ENCODE measurements at regions not wholly inside any gene's neighbourhood (a gene's known extent, or its start where the extent isn't known, plus 50 kb on each side); places are given as distances from the start of the nearest gene placed in this dataset.

DNA sequence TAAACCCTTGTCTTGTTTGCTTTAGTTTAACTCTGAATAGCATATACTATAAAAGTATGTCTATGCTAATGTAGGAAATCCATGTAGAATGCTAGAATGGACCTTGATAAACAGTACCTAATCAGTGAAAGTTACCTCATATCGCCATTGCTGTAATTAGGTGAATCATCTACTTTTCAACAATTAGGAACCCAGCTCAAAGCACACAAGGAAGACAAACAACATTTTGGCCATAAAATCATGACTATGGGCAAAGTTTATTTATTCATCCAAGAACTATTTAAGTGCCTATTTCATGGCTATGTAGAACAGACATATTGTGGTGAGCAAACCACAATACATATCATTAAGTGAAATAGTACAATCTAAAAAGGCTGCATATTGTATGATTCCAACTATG is 1043.2 kb downstream of the BRINP3 start:
- DNase-seq: no peak

DNA sequence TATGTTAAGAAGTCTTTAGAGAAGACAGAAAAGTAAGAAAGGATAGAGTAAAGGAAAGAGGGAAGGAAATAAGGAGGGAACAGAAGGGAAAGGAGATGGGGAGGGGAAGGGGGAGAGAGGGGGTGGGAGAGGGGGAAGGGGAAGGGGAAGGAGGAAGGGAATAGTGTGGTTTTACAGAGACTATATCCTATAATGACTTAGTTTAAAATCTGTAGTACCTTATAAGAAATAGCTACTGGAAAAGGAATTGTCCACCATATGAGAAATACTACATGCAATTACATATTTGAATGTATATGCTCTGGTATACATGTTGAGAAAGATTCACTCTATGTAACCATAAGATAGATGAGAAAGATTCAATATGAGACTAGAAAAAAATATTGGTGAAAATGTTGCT is 1042.3 kb downstream of the BRINP3 start:
- no peak for DNase-seq

DNA sequence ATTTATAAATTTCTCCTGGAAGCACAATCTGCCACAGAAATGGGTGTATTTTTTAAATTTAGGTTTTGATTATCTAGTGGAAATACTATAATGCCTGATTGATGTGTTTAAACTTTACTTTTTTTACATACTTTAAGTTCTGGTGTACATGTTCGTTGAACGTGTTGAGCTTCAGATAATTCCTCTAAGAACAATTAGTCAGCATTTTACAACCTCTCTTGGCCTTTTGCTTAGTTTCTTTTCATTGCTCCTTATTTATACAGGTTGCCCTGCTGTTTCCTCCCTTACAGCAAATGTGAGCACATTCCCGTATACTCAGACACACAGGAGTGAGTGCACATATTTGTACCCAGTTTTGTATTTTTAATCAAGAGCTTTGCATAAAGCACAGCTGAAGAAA is 1038.9 kb downstream of the BRINP3 start:
- no peak for DNase-seq

DNA sequence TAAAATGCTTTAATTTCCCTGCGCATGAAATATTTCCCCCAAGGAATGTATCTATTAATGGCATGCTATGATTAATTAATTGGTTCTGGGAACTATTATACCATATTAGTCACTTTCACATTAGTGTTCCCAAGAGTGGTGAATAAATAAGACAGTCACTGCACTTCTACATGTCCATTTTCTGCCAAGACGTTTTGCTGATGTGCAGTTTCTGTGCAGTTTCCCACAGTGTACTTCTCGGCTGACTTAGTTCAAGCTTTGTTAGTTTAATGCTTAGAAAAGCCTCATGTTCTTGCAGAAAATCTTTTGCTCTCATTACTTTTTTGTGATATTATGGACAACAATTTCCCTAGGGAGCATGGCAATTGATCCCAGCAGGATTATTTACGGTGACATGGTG is 1014.5 kb downstream of the BRINP3 start:
- DNase-seq: no peak

DNA sequence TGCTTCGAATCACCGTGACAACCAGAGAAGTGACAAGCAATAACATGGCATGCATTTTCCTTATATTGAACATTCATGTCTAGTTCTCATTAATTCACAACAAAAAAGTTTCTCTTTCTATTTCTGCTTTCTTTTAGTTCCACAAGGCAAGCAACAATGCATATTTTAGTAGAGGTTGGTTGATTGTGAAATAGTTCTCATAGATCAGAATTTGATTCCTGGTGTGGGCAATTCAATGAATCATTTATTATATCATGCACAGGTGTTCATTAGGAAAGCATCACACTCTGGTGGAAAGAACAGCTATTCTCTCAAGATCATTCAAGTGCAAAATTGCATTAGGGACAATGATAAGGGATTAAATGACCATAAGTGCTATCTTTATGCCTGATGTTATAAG is 980.9 kb downstream of the BRINP3 start:
- DNase-seq: no peak

DNA sequence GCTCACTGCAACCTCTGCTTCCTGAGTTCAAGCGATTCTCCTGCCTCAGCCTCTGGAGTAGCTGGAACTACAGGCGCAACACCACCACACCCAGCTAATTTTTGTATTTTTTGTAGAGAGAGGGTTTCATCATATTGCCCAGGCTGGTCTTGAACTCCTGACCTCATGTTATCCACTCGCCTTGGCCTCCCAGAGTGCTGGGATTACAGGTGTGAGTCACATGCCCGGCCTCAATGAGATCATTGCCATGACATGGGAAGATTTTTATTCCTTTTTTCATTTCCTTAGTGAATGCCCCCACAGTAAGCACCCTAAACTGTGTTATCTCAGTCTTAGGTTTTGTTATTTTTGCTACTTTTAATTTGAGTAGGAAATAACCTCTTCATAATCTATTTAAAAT is 977.9 kb downstream of the BRINP3 start:
- DNase-seq: no peak

DNA sequence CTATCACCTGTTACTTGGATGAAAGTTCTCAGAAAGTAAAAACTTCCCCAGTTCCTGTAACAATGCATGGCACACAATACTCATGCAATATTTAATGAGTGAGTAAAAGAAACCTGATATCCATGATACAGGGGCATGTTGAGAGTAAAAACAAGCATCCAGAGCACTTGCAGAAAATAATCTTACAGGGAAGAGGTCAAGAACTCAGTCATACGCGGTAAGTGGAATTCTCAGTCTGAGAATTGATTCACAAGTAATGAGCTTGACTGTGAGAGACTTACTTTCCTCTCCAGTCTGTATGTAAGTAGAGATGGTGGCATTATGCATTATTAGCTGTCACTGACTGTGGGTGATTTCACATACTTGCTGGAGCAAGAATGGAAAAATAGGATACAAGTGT is 976.9 kb downstream of the BRINP3 start:
- no peak for DNase-seq

DNA sequence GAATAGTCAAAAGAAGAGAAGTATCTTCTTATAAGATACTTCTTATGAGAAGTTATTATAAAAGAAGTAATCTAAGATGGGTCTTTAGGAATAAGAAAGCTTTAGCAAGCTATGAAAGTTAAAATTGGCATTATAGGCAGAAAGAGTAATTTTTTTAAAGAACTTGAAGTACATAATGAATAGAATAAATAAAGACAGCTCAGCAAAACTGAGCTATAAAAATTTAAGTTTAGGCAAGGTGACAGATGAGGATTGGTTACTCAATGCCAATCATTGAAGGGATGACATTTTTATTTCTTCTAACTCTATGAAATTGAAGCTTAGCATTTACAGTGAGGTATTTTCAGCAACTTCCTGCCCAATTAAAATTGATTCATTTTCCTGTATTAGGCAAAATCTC is 966.8 kb downstream of the BRINP3 start:
- DNase-seq: no peak

DNA sequence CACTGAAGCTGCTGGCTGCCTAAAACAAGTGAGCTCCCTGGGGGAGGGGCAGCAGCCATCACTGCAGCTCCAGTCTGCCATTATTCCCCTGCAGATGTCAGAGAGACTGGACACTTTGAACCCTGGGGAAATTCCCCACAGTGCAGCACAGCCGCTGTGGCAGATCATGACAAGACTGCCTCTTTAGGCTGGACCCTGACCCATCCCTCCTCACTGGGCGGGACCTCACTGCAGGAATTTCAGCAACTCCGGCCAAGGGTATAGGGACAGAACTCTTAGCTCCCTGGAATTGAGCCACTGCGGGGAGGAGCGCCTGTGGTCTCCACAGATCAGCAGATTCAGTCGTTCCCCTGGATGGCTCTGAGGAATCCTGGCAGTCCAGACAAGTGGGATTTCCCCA is 964.6 kb downstream of the BRINP3 start:
- DNase-seq: no peak

DNA sequence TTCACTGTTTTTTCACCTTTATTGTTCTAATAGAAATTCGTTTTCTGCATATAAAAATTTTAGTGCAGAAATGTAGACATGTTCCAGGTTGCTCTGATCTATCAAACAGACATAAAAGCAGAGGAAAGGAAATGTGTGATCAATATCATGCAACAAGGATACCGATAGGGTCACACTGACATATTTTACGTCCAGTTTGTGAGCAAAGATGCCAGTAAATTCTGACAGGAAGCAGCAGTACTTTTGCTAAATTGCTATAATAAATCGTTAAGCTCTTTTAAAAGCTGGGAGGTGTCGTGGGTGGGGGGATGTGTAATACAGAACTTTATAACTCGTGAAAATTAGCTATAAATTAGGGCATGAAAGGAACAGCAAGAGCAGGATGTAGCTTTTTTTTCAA is 955.2 kb downstream of the BRINP3 start:
- DNase-seq: no peak

DNA sequence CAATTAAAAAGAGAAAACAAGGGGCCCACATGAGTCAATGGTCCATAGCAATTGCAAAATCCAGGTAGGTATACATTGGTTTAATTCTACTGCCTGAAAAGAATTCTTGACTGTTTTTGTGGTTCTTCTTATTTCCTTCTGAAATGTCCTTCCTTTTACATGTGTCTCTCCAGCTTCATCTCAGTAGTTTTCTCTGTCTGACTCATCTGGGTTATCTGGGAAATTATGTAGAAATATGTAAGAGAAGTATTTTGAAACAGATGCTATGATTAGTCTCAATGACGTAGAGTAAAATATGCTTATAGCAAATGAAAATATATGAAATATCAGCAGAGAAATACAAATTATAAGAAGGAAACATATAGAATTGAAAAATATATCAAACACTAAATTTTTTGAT is 953.2 kb downstream of the BRINP3 start:
- DNase-seq: no peak

DNA sequence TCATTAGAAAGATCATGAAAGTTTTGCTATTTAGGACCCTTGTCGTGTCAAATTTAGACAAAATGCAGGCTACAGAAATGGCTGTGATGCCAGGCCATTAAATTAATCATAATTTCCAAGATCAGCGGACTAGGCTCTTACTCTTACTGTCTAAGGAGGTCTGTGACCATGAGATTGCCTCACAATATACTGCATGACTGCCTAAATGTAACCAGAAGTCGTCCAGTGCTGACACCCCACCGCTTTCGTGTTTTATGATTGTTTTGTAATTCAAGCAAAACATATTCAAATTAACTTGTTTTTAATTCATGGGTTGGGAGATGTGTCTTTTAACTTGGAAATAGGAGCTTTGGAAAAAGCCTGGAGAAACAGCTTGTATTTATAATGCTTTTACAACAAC is 947.5 kb downstream of the BRINP3 start:
- DNase-seq: no peak

DNA sequence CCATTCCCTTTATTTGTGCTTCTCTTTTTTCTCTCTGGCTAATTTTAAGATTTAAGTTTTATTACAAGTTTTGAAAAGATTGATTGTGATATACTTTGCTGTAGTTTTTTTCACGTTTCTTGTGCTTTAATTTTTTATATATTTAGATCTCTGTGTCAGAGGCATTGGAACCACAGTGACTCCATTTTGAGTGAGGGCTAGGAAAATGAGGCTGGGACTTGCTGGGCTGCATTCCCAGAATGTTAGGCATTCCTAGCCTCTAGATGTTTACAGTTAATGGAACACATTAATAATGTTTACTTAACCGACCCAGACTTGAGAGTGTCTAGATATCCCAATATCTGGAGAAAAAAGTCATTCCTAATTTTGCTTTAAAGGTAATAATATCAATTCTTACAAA is 939.4 kb downstream of the BRINP3 start:
- no peak for DNase-seq

DNA sequence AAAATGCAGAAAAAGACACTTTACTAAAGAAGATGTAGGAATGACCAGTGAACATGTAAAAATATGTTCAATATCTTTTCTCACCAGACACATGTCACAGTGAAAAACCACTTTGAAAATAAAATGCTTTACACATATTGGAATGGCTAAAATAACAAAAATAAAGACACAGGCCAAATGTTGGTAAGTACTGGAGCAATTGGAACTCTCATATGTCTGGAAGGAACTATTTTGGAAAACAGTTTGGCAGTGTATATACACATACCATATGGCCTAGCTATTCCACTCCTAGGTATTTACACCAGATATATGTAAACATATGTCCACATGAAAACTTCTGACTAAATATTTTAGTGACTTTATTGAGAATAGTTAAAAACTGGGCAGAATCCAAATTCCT is 927.2 kb downstream of the BRINP3 start:
- no peak for DNase-seq

DNA sequence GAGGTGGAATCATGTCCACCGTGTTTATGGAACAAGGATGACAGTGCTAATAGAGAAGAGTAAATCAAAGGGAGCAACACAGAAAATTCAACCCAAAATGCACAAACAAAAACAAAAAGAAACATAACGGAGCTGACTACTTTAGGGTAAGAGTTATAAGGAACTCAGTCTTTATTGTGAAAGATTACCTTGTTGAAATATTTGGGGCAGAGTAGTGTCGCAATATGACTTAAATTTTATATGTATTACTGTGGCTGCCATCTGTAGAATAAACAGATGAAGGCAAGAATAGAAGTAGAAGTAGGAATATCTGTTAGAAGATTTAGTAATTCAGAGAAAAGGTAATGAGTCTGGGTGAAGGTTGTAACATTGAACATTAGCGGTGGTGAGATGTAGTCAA is 913.9 kb downstream of the BRINP3 start:
- DNase-seq: no peak

DNA sequence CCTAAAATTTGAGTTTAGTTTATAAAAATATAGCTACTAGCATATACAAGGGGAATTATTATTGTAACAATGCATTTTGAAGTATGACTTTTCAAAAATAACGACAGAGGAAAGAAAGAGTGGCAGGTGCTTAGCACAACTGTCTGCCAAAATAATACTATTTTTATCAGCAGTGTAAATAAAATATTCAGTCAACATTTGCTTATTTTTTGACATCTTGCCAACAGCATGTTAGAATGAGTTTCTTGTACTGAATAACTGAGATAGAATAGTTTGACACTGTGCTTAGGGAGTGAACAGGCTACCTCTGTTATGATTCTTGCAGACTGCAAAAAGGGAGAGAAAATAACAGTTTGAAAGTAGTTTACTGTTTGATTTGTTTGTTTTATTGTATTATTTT is 909.8 kb downstream of the BRINP3 start:
- no peak for DNase-seq

DNA sequence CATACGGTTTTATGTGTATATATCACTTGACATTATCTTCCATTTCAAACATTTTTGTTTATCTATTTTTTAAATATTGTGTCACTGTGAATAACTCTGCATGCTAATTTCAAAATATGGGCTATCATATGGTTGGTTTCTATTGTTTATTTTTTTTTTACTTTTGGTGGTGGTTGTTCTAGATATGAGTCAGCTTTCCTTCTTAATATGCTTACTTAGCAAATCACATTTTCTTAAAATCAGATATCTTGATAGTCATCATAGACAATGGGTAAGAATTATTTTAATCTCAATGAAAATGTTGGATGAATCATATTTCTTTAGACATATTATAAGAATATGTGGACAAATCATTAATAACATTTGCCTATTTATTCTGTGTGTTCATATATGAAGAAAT is 881.5 kb downstream of the BRINP3 start:
- DNase-seq: no peak

DNA sequence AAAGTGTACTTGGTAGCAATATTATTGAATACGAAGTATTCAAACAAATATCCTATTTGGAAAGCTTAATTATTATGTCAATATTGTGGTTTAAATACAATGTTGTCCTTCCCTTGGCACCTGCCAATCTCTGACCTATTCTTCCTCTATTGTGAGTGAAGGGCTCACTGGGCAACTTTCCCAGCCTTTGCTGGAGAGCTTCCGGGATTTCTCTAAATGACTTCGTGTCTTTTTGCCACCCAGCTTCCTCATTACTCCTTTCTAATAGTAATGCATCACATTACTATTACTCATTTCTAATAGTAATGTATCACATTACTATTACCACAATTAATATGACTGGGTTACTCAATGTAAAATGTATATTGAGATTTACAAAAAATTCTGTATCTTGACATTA is 880.6 kb downstream of the BRINP3 start:
- DNase-seq: no peak

DNA sequence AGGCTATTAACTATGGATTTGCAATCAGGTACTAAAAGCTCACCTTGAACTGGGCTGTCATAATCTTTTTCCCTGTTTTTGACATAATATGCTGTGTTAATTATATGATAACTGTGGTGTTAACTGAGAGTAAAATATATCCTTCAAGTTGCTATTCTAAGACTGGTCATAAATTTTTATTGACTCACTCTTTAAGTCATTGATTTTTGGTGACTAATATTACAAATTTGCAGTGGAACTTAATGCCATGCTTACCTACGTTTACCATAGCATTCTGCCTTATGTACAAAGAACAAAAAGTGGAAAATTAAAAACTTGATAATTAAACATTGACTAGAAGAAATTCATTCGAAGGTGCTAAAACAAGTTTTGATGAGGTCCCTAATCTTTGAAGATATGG is 872.4 kb downstream of the BRINP3 start:
- DNase-seq: no peak

DNA sequence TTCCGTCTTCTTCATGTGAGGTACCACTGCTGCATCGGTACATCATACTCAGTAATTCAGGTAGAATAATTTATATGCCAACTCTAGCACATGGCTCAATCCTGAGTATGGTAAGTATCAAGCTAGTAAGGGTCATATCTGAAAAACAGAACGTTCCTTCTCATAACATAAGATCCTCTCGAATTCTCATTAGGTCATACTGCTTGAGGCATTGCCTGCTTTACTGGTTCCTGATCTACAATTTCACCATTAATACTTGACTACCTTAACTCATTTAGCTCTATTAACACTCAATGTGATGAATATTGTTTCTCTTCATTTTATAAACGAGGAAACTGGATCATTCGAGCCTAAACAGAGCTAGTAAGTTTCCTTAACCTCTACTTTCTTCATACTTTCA is 871.6 kb downstream of the BRINP3 start:
- DNase-seq: no peak

DNA sequence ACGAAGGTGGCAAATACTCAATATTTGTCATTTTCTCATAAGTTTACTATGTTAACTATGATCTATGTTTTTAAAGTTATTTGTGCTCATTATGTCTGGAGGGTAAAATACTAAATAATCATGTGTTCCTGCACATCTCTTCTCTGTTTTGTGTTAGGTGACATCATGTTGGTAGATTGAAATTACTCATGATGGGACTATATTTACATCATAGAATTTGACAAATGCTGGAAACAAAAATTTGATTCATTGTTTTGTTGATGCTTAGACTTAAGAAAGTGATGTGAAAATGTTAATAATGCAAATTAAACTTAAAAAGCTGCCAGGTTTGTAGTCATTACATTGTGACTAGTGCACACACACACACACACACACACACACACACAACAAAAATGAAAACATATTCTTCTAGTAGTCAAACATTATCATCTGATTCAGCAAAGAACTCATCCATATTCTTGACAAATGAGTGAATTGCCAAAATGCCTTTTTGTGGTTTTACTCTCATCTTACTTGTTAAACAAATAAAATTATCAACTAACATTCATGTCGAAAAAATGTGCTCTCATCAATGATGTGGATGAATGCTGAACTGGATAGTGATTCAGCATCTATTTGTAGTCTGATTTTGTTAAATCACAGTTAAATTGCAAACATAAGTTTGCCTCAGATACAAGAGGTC is 870.7 kb downstream of the BRINP3 start:
- no peak for DNase-seq

DNA sequence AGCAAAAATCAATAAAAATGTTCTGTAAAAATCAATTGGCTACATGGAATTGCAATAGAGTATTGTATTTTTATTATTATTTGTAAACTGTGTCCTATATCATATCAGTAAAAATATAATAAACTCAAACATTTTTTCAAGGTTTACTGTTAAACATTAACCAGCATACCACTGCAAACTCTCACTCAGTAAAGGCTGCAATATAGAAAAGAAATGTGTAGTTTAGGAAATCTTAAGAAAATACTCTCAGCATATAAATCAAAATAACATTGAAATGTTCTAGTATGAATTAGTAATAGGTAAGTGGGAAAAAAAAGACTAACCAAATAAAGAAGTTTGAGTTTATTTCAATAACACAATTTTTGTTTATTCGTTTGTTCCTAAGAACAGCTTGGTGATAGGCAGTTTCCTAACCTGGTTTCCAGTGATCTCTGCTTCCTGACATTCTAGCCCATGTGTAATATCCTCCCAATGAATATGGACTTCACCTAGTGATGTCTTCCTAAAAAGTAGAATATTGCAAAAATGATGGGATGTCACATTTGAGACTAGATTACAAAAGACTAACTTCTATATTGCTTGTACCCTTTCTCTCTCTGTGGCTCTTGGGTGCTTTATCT is 870.1 kb downstream of the BRINP3 start:
- no peak for DNase-seq

DNA sequence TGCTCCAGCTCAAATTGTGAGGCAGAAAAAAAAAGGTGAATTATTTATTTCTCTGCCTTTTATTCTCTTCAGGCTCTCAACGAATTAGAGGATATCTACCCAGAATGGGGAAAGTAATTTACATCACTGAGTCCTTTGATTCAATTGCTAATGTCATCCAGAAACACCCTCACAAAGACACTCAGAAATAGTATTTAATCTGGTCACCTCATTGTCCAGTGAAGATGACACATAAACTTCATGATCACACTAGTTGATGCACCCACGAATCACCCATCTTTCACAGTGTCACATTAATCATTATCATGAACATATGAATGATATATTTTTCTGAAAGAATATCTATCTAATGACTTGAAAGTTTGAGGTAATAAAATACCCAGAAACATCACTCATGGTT is 868.5 kb downstream of the BRINP3 start:
- DNase-seq: no peak

DNA sequence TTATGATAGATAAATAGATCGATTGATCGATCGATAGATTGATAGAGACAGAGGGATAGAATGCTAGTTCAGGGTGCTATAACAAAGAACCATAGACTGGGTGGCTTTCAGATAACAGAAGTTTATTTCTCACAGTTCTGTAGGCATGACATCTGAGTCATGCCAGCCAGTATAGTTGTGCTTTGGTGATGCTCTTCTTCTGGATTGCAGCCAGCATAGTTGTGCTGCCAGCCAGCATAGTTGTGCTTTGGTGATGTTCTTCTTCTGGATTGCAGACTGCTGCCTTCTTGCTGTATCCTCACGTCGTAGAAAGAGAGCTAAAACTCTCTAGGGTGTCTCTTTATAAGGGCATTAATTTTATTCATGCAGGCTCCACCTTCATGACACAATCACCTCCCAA is 860.8 kb downstream of the BRINP3 start:
- DNase-seq: no peak

DNA sequence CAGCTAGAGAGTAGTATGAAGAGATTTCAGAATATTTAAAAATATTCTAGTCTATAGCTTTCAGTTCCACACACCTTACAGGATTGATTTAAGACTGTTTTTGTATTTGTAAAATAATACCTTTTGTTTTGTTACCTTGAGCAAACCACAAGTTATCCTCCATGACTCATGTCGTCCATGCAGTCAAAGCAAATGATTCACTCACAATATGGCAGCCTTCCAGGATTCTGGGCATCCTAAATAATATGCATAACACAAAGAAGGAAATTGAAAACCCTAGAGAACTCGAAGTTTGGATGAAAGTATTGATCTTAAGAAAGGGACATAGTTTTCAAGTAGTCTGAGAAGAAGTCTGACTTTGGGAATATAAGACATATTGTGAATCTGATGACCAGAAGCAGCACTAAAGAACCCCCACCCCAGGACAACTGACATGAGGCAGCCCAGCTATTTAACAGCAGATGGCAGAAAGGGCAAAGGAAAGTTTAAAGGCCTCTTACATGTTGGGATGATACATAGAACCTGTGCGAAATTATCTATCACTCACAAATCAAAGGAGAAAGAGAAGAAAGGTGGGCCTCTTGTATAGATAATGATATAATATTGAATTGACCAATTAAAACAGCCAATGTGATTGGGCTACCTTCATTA is 857.9 kb downstream of the BRINP3 start:
- DNase-seq: no peak
